ENCODE measurements at regions not wholly inside any gene's neighbourhood (a gene's known extent, or its start where the extent isn't known, plus 50 kb on each side); places are given as distances from the start of the nearest gene placed in this dataset.
"Not testable (repeated sequence)": the region's sequence is repeated elsewhere in the genome, so short reads cannot be mapped to it uniquely, and the experiment has no call there.

GRCh38 chr1:14160781-14161180 is 437.7 kb upstream of the KAZN start:
- Histone ChIP-seq H3K4me3 (ENCODE audit: insufficient read depth, low read depth, low read length, poor library complexity, severe bottlenecking) (no peak overlapping the region), H3K4me1 (ENCODE audit: control insufficient read depth, insufficient read depth, low read length, poor library complexity, severe bottlenecking) (no peaks in the 10 kb centered on the region), H3K27me3 (replicated peaks; ENCODE audit: control insufficient read depth, insufficient read depth, low read length, poor library complexity, severe bottlenecking) (no peaks in the 10 kb centered on the region), H3K9me3 (ENCODE audit: control insufficient read depth, low read length) (no peaks in the 10 kb centered on the region), H3K36me3 (ENCODE audit: control insufficient read depth, insufficient read depth, low read length) (no peaks in the 10 kb centered on the region), H3K27ac (ENCODE audit: insufficient read depth, low read length, poor library complexity, severe bottlenecking) (no peak overlapping the region)
- no peak for DNase-seq

- H3K9me3 ChIP-seq (ENCODE audit: control insufficient read depth, low read length), result no peaks in the 10 kb centered on the region
- H3K27ac ChIP-seq (ENCODE audit: insufficient read depth, low read length, poor library complexity, severe bottlenecking), result no peak overlapping the region
- no peak for DNase-seq
Measured at GRCh38 chr1:14163246-14163645, 435.2 kb upstream of the KAZN start.

GRCh38 chr1:14165371-14165801 is 433.1 kb upstream of the KAZN start:
- Histone ChIP-seq H3K36me3 (ENCODE audit: control insufficient read depth, insufficient read depth, low read length) (no peaks in the 10 kb centered on the region), H3K27me3 (replicated peaks; ENCODE audit: control insufficient read depth, insufficient read depth, low read length, poor library complexity, severe bottlenecking) (no peaks in the 10 kb centered on the region), H3K4me1 (ENCODE audit: control insufficient read depth, insufficient read depth, low read length, poor library complexity, severe bottlenecking) (no peaks in the 10 kb centered on the region), H3K4me3 (ENCODE audit: insufficient read depth, low read depth, low read length, poor library complexity, severe bottlenecking) (no peak overlapping the region), H3K9me3 (ENCODE audit: control insufficient read depth, low read length) (no peaks in the 10 kb centered on the region), H3K27ac (ENCODE audit: insufficient read depth, low read length, poor library complexity, severe bottlenecking) (no peak overlapping the region)
- no peak for DNase-seq

More at GRCh38 chr1:14163246-14163645, 435.2 kb upstream of the KAZN start:
- H3K36me3 ChIP-seq (ENCODE audit: control insufficient read depth, insufficient read depth, low read length), result no peaks in the 10 kb centered on the region
- H3K27me3 ChIP-seq (replicated peaks; ENCODE audit: control insufficient read depth, insufficient read depth, low read length, poor library complexity, severe bottlenecking), result no peaks in the 10 kb centered on the region
- no peak overlapping the region for H3K4me3 ChIP-seq (ENCODE audit: insufficient read depth, low read depth, low read length, poor library complexity, severe bottlenecking)
- H3K4me1 ChIP-seq (ENCODE audit: control insufficient read depth, insufficient read depth, low read length, poor library complexity, severe bottlenecking), result no peaks in the 10 kb centered on the region

GRCh38 chr1:14167884-14168283 is 430.6 kb upstream of the KAZN start:
- Histone ChIP-seq H3K36me3 (ENCODE audit: control insufficient read depth, insufficient read depth, low read length) (no peaks in the 10 kb centered on the region), H3K4me1 (ENCODE audit: control insufficient read depth, insufficient read depth, low read length, poor library complexity, severe bottlenecking) (no peaks in the 10 kb centered on the region), H3K4me3 (ENCODE audit: insufficient read depth, low read depth, low read length, poor library complexity, severe bottlenecking) (no peak overlapping the region), H3K27ac (ENCODE audit: insufficient read depth, low read length, poor library complexity, severe bottlenecking) (no peak overlapping the region), H3K9me3 (ENCODE audit: control insufficient read depth, low read length) (no peaks in the 10 kb centered on the region), H3K27me3 (replicated peaks; ENCODE audit: control insufficient read depth, insufficient read depth, low read length, poor library complexity, severe bottlenecking) (no peaks in the 10 kb centered on the region)
- no peak for DNase-seq

- H3K27ac ChIP-seq (ENCODE audit: insufficient read depth, low read length, poor library complexity, severe bottlenecking), result no peak overlapping the region
- no peaks in the 10 kb centered on the region for H3K4me1 ChIP-seq (ENCODE audit: control insufficient read depth, insufficient read depth, low read length, poor library complexity, severe bottlenecking)
- H3K9me3 ChIP-seq (ENCODE audit: control insufficient read depth, low read length), result no peaks in the 10 kb centered on the region
- no peak overlapping the region for H3K4me3 ChIP-seq (ENCODE audit: insufficient read depth, low read depth, low read length, poor library complexity, severe bottlenecking)
- no peak for DNase-seq
- H3K27me3 ChIP-seq (replicated peaks; ENCODE audit: control insufficient read depth, insufficient read depth, low read length, poor library complexity, severe bottlenecking), result no peaks in the 10 kb centered on the region
- no peaks in the 10 kb centered on the region for H3K36me3 ChIP-seq (ENCODE audit: control insufficient read depth, insufficient read depth, low read length)
Measured at GRCh38 chr1:14168326-14169063, 430.0 kb upstream of the KAZN start.

GRCh38 chr1:14173598-14173997 is 424.9 kb upstream of the KAZN start:
- H3K36me3 ChIP-seq (ENCODE audit: control insufficient read depth, insufficient read depth, low read length), result no peaks in the 10 kb centered on the region
- no peaks in the 10 kb centered on the region for H3K9me3 ChIP-seq (ENCODE audit: control insufficient read depth, low read length)
- H3K27me3 ChIP-seq (replicated peaks; ENCODE audit: control insufficient read depth, insufficient read depth, low read length, poor library complexity, severe bottlenecking), result no peaks in the 10 kb centered on the region
- no peak overlapping the region for H3K4me3 ChIP-seq (ENCODE audit: insufficient read depth, low read depth, low read length, poor library complexity, severe bottlenecking)
- no peaks in the 10 kb centered on the region for H3K4me1 ChIP-seq (ENCODE audit: control insufficient read depth, insufficient read depth, low read length, poor library complexity, severe bottlenecking)
- H3K27ac ChIP-seq (ENCODE audit: insufficient read depth, low read length, poor library complexity, severe bottlenecking), result no peak overlapping the region
- no peak for DNase-seq

GRCh38 chr1:14177866-14178265 is 420.6 kb upstream of the KAZN start:
- not testable (repeated sequence) for H3K4me3 ChIP-seq (ENCODE audit: insufficient read depth, low read depth, low read length, poor library complexity, severe bottlenecking); H3K27ac ChIP-seq (ENCODE audit: insufficient read depth, low read length, poor library complexity, severe bottlenecking); H3K9me3 ChIP-seq (ENCODE audit: control insufficient read depth, low read length); DNase-seq; H3K4me1 ChIP-seq (ENCODE audit: control insufficient read depth, insufficient read depth, low read length, poor library complexity, severe bottlenecking); H3K36me3 ChIP-seq (ENCODE audit: control insufficient read depth, insufficient read depth, low read length); H3K27me3 ChIP-seq (replicated peaks; ENCODE audit: control insufficient read depth, insufficient read depth, low read length, poor library complexity, severe bottlenecking)

- Histone ChIP-seq H3K9me3 (ENCODE audit: control insufficient read depth, low read length) (no peaks in the 10 kb centered on the region), H3K4me1 (ENCODE audit: control insufficient read depth, insufficient read depth, low read length, poor library complexity, severe bottlenecking) (no peaks in the 10 kb centered on the region), H3K27me3 (replicated peaks; ENCODE audit: control insufficient read depth, insufficient read depth, low read length, poor library complexity, severe bottlenecking) (no peaks in the 10 kb centered on the region), H3K27ac (ENCODE audit: insufficient read depth, low read length, poor library complexity, severe bottlenecking) (no peak overlapping the region), H3K4me3 (ENCODE audit: insufficient read depth, low read depth, low read length, poor library complexity, severe bottlenecking) (no peak overlapping the region), H3K36me3 (ENCODE audit: control insufficient read depth, insufficient read depth, low read length) (no peaks in the 10 kb centered on the region)
- DNase-seq, result no peak
Measured at GRCh38 chr1:14180738-14181137, 417.7 kb upstream of the KAZN start.

- Histone ChIP-seq H3K27me3 (replicated peaks; ENCODE audit: control insufficient read depth, insufficient read depth, low read length, poor library complexity, severe bottlenecking) (no peaks in the 10 kb centered on the region), H3K27ac (ENCODE audit: insufficient read depth, low read length, poor library complexity, severe bottlenecking) (no peak overlapping the region), H3K4me3 (ENCODE audit: insufficient read depth, low read depth, low read length, poor library complexity, severe bottlenecking) (no peak overlapping the region), H3K36me3 (ENCODE audit: control insufficient read depth, insufficient read depth, low read length) (no peaks in the 10 kb centered on the region), H3K4me1 (ENCODE audit: control insufficient read depth, insufficient read depth, low read length, poor library complexity, severe bottlenecking) (no peaks in the 10 kb centered on the region), H3K9me3 (ENCODE audit: control insufficient read depth, low read length) (no peaks in the 10 kb centered on the region)
- no peak for DNase-seq
Measured at GRCh38 chr1:14181191-14181795, 417.2 kb upstream of the KAZN start.

GRCh38 chr1:14182856-14183255 is 415.6 kb upstream of the KAZN start:
- Histone ChIP-seq H3K9me3 (ENCODE audit: control insufficient read depth, low read length) (no peaks in the 10 kb centered on the region), H3K27ac (ENCODE audit: insufficient read depth, low read length, poor library complexity, severe bottlenecking) (no peak overlapping the region), H3K36me3 (ENCODE audit: control insufficient read depth, insufficient read depth, low read length) (no peaks in the 10 kb centered on the region), H3K4me3 (ENCODE audit: insufficient read depth, low read depth, low read length, poor library complexity, severe bottlenecking) (no peak overlapping the region), H3K4me1 (ENCODE audit: control insufficient read depth, insufficient read depth, low read length, poor library complexity, severe bottlenecking) (no peaks in the 10 kb centered on the region), H3K27me3 (replicated peaks; ENCODE audit: control insufficient read depth, insufficient read depth, low read length, poor library complexity, severe bottlenecking) (no peaks in the 10 kb centered on the region)
- no peak for DNase-seq
